A673 (cell line): ENCODE measurements at regions not wholly inside any gene's neighbourhood (a gene's known extent, or its start where the extent isn't known, plus 50 kb on each side); places are given as distances from the start of the nearest gene placed in this dataset.

Experiments
- EZH2 ChIP-seq: fragments of 200-600 bp; sonication (generic); IDR thresholded peaks from 2 replicates; pipeline ENCODE4 v1.6.1; 2017; ENCODE audit warnings: borderline replicate concordance, low read depth, mild to moderate bottlenecking, mixed read lengths, antibody characterized with exemption, low read length; ENCODE audit not compliant: poor library complexity, severe bottlenecking
- TF ChIP-seq, protein P1 (sequence below): fragments of 300-800, 200-600 bp; sonication (generic); conservative IDR thresholded peaks from 2 replicates; pipeline ENCODE4 v1.5.1; 2017; ENCODE audit warnings: low read depth, mild to moderate bottlenecking, antibody characterized with exemption, low read length, moderate library complexity, mixed read lengths

- TF ChIP-seq, protein P1, sequence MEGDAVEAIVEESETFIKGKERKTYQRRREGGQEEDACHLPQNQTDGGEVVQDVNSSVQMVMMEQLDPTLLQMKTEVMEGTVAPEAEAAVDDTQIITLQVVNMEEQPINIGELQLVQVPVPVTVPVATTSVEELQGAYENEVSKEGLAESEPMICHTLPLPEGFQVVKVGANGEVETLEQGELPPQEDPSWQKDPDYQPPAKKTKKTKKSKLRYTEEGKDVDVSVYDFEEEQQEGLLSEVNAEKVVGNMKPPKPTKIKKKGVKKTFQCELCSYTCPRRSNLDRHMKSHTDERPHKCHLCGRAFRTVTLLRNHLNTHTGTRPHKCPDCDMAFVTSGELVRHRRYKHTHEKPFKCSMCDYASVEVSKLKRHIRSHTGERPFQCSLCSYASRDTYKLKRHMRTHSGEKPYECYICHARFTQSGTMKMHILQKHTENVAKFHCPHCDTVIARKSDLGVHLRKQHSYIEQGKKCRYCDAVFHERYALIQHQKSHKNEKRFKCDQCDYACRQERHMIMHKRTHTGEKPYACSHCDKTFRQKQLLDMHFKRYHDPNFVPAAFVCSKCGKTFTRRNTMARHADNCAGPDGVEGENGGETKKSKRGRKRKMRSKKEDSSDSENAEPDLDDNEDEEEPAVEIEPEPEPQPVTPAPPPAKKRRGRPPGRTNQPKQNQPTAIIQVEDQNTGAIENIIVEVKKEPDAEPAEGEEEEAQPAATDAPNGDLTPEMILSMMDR, result no peak
- no peak for TF ChIP-seq EZH2
These were observed 256.1 kb upstream of the PITX2 start for GRCh38 chr4:110878956-110879355.
